HG02973 (cell line): ENCODE measurements at regions not wholly inside any gene's neighbourhood (a gene's known extent, or its start where the extent isn't known, plus 50 kb on each side); places are given as distances from the start of the nearest gene placed in this dataset.
"Not testable (repeated sequence)": the region's sequence is repeated elsewhere in the genome, so short reads cannot be mapped to it uniquely, and the experiment has no call there.

Source experiments
- ATAC-seq: cut with Tn5 transposase; IDR thresholded peaks from one replicate; pipeline ENCODE4 v1.9.1; 2021; ENCODE audit warnings: moderate library complexity; ENCODE audit not compliant: unreplicated experiment

DNA sequence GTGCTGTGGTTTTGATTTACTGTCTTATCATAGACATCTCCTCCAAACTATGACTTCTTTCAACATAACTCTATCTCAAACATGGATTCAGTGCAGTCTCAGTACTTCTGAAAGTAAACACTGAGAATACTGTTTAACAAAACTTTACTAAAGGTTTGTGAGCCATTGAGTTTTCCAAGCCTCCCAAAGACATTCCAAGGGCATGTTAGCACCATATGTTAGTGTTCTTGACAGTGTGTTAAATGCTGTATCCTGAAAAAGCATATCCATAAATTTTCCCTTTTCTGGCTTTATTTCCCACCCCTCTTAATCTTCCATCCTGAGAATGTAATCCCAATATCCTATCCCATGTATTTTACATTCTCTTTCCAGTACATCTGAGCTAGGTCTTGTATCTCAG lies 446.8 kb upstream of the CXADR start:
- no peak for ATAC-seq

DNA sequence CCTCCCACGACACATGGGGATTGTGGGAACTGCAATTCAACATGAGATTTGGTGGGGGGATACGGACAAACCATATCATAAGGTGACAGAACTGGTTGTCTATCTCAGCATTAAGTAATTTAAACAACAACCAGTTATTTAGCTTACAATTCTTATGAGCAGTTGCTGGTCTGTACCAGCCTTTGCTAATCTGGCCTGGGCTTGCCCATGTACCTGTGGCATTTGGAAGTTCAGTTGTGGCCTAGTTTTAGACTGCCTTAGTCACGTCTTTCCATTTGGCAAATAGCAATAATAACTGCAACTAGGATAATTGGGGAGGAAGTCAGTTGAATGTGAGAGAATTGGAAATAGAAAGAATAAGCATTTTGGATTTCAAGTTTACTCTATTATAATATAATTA lies 441.8 kb upstream of the CXADR start:
- ATAC-seq = no peak

DNA sequence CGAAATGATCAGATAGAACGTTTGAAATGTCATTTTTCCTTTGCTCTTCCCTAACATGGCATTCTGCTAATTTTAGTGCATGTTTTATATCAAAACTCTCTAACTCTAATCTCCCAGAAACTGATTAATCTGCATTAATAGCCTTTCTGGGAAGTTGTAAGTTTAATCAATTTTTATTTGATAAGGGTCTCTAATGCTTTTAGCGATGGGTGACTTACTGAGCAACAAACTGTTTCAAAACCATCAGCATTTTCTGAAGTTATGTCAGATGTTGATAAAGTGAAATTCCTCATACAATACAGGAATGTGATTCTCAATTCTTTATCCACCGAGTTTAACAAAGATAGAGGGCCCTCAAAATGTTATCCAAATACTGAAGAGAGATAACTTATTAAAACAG lies 431.6 kb upstream of the CXADR start:
- ATAC-seq = no peak

DNA sequence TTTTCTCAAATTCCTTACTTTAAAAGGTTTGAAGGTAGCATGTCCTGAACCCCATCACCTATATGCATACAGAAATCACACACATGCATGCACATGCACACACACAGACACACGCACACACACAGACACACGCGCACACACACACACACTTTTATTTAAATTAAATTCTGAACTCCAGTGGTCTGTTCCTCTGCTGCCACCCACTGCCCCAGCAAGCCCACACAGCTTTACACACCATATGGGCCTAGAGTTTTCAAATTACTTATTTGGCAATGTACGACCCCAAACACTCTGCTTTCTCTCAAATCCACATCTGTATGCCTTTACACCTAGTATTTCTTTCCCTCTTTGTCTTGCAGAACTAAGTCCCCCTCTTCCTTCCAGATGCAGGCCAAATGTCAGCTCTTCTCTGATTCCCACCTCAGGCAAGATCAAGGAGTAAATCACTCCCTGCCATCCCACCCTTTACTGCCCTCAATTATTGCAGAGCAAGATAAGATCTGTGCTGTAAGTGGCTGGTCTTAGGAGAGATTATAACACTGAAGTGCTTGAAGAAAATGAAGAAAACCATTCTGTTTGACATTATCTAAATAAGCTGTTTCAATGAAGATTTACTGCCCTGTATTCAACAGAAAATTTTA lies 429.9 kb upstream of the CXADR start:
- no peak for ATAC-seq

DNA sequence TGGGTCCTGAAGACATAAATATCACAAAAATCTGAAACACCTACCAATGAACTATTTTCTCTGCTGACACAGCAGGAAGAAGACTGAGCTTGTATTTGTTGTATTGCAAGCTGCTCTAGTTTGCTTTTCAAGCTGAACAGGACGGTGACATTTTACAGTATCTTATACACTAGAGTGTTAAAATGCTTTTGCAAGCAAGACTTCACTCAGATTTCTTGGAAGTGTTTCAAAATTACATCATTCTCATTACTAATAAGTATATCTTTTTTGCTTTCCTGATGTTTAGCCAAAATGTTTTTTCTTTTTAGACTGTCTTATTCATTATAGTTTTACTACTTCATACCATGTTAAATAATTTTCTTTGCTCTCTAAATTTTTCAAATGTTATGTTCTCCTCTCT lies 427.1 kb upstream of the CXADR start:
- no peak for ATAC-seq

DNA sequence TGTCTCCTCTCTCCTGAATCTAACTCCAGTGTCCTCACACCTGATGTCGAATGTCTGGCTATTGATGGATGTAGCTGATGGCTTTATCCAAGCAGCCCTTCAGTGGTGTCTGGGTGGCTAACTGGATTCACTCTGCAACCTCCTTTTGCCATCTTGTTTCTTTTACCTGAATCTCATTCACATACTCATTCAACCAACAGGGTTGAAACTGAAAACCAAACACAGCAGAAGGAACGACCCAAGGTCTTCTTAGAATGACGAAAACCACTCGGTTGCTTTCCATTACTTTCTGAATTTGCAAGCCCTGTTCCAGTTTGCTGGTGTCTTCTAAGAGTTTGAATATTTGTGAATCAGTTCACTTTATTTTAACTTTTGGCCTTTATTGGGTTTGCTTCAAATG lies 424.3 kb upstream of the CXADR start:
- no peak for ATAC-seq

DNA sequence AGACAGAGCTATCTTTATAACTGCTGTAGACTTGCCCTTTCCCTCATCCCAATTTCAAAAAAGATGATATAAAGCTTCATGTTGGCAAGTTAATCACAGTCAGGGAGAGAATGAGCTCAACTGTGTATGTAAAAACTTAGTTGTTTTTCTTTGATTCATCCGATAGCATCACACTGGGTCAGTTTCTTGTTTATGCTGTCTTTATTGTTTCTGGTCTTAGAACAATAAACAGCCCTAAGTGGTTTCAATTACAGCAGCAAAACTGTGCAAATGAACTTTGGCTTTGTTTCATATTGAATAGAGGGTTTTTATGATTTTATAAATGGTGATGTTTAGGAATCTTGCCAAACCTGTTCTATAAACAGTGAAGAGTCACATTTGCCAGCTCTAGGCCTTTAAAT lies 423.8 kb upstream of the CXADR start:
- ATAC-seq = no peak

DNA sequence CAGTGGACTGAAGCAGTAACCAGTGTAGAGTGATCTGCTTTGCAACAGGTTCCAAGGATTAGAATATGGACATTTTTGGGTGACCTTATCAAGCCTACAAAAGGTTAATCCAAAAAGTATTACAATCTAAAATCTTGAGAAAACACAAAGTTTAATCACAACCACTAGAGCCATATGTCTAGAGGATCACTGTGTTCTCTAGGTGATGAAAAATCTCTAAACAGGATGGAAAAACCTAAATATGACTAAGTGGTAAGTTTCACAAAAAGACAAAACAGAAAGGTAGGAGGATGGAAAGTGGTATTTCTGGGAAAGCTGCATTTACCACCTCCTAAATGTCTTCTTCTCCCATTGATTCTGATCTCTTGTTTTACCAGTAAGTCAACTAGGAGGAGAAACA lies 411.1 kb upstream of the CXADR start:
- ATAC-seq = no peak

DNA sequence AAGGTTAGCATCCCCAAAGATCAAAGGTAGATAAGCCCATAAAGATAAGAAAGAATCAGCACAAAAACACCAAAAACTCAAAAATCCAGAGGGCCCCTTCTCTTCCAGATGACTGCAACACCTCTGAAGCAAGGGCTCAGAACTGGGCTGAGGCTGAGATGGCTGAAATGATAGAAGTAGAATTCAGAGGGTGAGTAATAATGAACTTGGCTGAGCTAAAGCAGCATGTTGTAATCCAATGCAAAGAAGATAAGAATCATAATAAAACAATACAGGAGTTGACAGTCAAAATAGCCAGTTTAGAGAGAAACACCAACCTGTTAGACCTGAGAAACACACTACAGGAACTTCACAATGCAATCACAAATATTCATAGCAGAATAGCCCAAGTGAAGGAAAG lies 406.9 kb upstream of the CXADR start:
- no peak for ATAC-seq

DNA sequence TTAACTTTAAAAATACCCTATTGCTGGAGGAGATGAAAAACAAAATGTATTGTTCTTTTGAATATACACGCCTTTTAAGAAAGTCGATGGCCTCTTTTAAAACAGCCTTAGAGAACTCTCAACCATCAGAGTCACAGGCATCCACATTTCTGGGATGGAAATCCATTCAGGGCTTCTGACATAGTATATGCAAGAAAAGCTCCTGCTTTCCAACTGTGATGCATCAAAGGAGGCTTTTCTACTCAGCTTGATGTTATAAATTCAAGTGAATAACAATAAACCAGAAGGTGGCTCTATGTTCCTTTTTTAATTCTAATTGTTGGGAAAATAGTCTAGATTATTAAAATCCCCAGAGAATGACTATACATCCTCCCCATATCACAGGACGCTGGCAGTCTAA lies 398.8 kb upstream of the CXADR start:
- ATAC-seq = no peak

DNA sequence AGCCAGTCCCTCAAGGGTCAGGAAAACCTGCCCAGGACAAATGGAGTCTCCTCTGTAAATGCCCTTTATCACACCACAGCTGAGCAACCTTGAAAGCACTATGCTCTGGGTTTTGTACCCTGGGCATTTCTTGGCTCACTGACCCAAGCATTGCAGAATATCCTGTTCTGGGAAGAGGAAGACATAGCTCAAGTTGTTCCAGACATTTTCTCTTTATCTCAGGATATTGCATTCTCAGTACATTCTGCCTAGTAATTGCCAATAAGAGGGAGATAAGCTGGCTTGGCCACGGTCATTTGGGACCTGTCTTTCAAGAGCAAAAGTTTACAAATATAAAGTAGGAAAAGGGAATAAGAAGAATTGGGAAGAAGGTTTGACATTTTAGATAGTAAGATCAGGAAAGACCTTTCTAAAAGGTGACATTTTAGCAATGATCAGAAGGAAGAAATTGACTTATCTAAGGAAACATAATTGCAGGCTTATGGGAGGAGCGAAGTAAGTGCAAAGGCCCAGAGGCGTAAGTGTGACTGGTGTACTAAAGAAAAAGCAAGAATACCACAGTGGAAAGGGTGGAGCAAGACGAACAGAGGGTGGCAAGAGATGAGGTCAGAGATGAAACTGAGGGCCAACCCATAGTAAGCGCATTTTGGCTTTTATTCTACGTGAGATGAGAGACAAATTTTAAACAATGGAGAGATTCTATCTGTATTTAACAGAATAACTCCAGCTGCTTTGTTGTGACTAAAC lies 394.0 kb upstream of the CXADR start:
- ATAC-seq = no peak

DNA sequence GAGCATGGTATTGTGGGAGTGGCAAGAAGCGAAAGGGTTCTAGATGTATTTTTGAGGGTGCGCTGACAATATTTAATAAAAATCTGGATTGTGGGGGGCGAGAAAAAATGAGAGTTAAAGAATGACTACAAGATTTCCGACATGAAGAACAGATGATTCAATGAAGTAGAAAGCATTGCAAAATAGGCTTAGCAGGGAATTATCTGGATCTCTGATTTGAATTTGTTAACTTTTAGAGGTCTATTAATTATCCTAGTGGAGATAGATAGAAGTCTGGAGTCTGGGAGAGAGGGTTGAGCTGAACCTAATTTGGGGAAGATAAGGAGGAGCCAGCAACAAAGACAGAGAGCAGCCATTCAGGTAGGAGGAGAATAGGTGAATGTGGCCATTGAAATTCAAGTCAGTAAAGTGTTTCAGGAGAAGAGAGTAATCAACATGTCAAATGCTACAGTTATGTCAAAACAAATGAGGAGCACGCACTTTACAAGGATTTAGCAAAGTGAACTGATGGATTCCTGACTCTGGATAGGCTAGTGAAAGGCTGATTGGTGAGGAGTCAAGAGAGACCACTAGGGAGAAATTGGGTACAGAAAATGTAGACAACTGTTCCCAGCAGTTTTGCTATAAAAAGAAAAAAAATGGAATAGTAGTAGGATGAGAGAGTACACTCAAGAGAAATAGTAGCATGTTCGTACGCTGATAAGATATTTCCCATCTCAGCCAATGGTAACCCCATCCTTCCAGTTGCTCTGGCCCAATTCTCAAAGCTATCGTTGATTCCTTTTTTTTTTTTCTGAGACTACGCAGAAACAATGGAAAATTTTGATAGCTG lies 393.2 kb upstream of the CXADR start:
- no peak for ATAC-seq

DNA sequence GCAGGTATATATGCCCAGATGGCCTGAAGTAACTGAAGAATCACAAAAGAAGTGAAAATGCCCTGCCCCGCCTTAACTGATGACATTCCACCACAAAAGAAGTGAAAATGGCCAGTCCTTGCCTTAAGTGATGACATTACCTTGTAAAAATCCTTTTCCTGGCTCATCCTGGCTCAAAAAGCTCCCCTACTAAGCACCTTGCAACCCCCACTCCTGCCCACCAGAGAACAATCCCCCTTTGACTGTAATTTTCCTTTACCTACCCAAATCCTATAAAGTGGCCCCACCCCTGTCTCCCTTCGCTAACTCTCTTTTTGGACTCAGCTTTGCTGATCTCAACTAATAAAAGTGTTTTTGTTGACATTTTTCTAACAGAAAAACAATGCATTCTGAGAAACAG lies 385.4 kb upstream of the CXADR start:
- not testable (repeated sequence) for ATAC-seq

DNA sequence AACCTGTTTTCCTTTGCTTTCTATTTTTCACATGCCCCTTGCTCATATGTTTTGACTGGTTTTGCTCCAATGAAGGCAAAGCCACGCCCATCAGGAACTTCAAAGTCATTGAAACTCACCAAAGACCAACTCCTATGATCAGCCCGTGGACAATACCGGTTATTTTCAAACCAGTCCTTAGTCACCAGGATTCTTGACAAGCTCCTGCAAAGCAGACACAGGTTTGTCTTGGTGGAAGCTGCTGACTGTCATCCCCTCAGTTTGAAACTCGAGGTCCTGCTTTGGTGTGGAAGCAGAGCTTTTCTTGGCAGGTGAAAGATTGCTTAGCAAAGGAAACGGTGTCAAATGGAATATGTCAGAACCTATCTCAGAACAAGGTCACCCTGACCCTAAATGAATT lies 384.7 kb upstream of the CXADR start:
- ATAC-seq = no peak

DNA sequence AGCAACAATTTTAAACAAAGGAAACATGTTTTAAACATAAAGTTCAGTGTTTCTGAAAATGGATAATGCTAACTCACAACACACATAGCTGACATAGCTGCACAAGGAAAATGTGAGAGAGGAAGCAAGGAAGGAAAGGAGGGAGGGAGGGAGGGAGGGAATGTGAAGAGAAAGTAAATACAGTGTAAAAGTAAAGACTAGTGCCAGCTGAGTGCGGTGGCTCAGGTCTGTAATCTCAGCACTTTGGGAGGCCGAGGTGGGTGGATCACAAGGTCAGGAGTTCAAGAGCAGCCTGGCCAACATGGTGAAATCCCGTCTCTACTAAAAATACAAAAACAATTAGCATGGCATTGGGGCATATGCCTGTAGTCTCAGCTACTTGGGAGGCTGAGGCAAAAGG lies 373.7 kb upstream of the CXADR start:
- ATAC-seq = not testable (repeated sequence)

DNA sequence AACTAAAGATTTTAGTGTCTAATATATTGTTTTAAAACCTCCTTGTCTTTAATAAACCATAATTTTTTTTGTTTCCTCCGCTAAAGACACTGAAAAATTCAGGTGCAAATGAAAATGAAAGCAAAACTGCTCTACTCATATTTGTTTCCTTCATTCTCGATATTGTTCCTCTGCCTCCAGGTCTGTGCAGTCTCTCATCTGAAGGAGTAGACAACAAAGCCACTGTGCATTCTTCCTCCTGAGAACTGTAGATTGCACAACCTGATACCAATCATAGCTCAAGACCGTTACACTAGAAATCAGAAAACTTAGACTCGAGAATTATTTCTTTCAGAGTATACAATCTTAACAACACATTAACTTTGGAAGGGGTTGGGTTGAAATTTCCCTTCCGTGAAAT lies 373.1 kb upstream of the CXADR start:
- no peak for ATAC-seq

DNA sequence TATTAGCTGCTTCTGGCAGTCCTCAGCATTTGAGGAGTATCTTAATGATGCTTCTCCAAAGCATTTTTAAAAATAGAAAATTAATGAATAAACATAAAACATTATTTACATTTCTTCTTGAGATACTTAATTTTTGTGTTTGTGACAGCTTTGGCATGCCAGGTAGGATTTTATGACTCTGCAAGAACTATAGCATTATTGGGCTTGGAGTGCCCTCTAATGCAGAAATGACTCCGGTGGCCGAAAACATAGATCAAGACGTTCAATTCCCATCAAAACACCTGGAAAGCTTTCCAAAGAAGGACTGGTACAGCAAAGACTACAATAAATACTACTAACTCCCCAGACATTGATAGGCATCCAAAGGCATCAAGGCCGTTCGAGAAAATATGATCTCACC lies 366.4 kb upstream of the CXADR start:
- no peak for ATAC-seq

DNA sequence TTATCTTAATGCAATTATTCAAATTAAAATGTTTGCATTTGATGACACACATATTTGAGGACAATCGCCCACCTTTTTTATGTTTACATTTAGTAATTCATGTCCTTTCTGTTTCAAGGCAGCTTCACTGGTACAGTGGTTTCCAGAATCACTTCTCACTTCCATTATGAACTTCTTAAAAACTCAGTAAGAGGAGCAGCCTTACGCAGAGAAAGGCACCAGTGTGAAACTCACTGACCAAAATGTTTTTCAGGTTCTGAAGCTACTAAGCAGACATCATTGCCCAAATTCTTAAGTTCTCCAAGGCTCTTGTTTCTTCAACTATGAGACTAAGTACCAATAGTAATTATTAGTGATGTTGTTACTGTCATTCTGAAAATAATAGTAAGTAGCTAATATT lies 353.1 kb upstream of the CXADR start:
- ATAC-seq = no peak

DNA sequence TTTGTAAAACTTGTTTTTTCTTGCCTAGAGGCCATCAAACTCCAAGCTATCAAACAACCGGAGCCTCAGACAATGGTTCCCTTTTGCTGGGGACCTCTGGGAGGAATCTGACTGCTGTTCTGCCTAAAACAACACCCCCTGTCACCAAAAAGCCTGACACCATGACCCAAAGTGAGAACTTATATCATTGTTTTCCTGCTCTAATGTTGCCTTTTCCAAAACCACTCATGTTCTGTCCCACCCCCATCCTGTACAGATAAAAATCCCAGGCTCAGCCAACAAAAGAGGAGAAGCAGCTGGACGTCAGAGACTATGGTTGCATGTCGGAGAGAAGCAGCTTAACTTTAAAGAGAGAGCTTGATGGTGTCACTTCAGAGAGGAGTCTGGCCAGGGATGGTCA lies 327.2 kb upstream of the CXADR start:
- no peak for ATAC-seq

DNA sequence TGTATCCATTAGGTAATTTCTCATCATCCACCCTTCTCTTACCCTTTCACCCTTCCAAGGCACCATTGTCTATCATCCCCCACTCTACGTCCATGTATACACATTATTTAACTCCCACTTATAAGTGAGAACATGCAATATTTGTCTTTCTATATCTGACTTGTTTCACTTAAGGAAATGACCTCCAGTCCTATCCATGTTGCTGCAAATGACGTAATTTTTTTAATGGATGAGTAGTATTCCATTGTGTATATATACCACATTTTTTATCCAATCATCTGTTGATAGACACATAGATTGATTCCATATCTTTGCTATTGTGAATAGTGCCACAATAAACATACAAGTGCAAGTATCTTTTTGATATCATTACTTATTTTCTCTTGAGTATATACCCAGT lies 322.9 kb upstream of the CXADR start:
- no peak for ATAC-seq

DNA sequence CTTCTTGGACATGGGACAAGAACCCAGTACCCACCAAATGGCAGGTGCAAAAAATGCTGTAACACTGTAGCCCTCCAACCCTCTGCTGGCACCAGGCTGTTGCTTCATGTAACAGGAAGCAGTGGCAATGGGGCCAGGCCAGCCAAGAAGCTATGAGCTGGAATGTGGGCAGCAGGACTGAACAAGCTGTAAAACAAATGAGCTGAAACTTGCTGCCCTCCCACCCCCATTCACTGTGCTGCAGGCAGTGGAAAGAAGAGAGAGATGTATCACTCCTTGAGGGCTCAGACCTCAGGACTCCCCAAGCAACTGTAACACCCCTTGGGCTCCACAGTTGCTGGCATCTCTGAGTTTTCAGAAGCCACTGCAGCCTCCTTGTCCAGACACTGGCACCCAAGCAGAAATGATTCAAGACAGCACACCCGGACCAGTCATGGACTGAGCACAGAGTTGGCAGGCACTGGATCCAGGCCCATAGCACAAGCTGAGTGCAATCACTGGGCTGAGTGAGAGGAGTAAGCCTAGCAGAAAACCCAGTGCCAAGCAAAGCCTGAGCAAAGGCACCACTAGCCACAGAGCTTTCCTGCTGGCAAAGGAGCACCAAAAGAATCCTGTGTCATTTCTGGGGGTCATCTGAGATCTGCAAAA lies 321.4 kb upstream of the CXADR start:
- no peak for ATAC-seq

DNA sequence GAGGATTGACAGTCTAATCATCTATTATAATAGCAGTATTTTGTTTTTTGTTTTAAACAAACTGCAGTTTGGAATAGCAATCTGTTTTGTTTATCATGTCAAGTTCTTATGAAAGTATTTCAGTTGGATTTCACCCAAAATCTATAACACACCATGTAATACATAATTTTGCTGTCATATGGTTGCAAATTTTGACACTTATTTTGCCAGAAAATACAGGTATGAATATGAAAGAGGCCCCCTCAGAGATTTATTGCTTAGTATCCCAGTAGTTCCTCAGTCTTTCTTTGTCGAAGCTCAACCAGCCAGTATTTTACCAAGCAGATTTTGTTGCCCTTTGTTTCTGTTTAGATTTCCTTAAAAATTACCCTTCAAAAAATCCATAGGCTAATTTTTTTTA lies 317.5 kb upstream of the CXADR start:
- ATAC-seq = no peak
